ENCODE measurements at regions not wholly inside any gene's neighbourhood (a gene's known extent, or its start where the extent isn't known, plus 50 kb on each side); places are given as distances from the start of the nearest gene placed in this dataset.

- Histone ChIP-seq H3K4me1 (ENCODE audit: control insufficient read depth, insufficient read depth, low read length) (no peaks in the 10 kb centered on the region), H3K9me3 (ENCODE audit: control insufficient read depth, insufficient read depth, low read depth, low read length) (no peaks in the 10 kb centered on the region; the same call in 1 of the 2 replicates), H3K27ac (ENCODE audit: extremely low read depth, low read depth, low read length) (no peak overlapping the region), H3K4me3 (ENCODE audit: low read depth, low read length) (no peak overlapping the region), H3K36me3 (ENCODE audit: control insufficient read depth in 2 of 2, insufficient read depth in 1 of 2, low read length in 2 of 2) (no peaks in the 10 kb centered on the region)
- ChIA-PET CTCF (no interaction called here), POLR2A (no interaction called here)
- TF ChIP-seq SETDB1 (IDR thresholded peaks at IDR 0.05; ENCODE audit: insufficient read length, low read length) (no peak), ZBTB11 (tag by site-specific recombination; conservative IDR thresholded peaks at IDR 0.05; ENCODE audit: low read depth) (no peak), ZNF16 (tag by site-specific recombination; IDR thresholded peaks at IDR 0.05; ENCODE audit: low read depth) (no peak), TCF7L2 (IDR thresholded peaks at IDR 0.05; ENCODE audit: borderline replicate concordance, low read depth, low read length) (no peak), ZNF184 (tag by site-specific recombination; IDR thresholded peaks at IDR 0.05) (no peak), ZNF837 (tag by site-specific recombination; IDR thresholded peaks at IDR 0.05) (no peak), ZSCAN23 (tag by site-specific recombination; IDR thresholded peaks at IDR 0.05) (no peak), ZBTB17 (tag by site-specific recombination; IDR thresholded peaks at IDR 0.05) (no peak), IKZF3 (tag by site-specific recombination; IDR thresholded peaks at IDR 0.05) (no peak), ZSCAN30 (tag by site-specific recombination; IDR thresholded peaks at IDR 0.05) (no peak), ZNF354C (tag by site-specific recombination; IDR thresholded peaks at IDR 0.05; ENCODE audit: borderline replicate concordance, low read depth) (no peak), BCL11B (tag by site-specific recombination; IDR thresholded peaks at IDR 0.05; ENCODE audit: low read depth) (no peak), ZNF155 (tag by site-specific recombination; IDR thresholded peaks at IDR 0.05) (no peak), EGR2 (tag by site-specific recombination; IDR thresholded peaks at IDR 0.05; ENCODE audit: low read depth) (no peak), ZNF280D (tag by site-specific recombination; IDR thresholded peaks at IDR 0.05) (no peak)
Measured at GRCh38 chr15:97545799-97546198, 414.7 kb upstream of the ARRDC4 start.

- no peaks in the 10 kb centered on the region; the same call in 1 of the 2 replicates for H3K9me3 ChIP-seq (ENCODE audit: control insufficient read depth, insufficient read depth, low read depth, low read length)
- H3K4me3 ChIP-seq (ENCODE audit: low read depth, low read length): no peak overlapping the region
- ChIA-PET POLR2A (no interaction called here), CTCF (interaction anchor here (0.7 kb wide), 1 partner anchor 14 kb away, joined by 3 read pairs; no protein-coding TSS in a partner anchor)
- H3K36me3 ChIP-seq (ENCODE audit: control insufficient read depth in 2 of 2, insufficient read depth in 1 of 2, low read length in 2 of 2): no peaks in the 10 kb centered on the region
- no peak overlapping the region for H3K27ac ChIP-seq (ENCODE audit: extremely low read depth, low read depth, low read length)
- no peaks in the 10 kb centered on the region for H3K4me1 ChIP-seq (ENCODE audit: control insufficient read depth, insufficient read depth, low read length)
- TF ChIP-seq ZNF514 (tag by site-specific recombination; IDR thresholded peaks at IDR 0.05) (no peak), ZNF664 (tag by site-specific recombination; IDR thresholded peaks at IDR 0.05) (no peak), EGR2 (tag by site-specific recombination; IDR thresholded peaks at IDR 0.05; ENCODE audit: low read depth) (no peak), ZBTB21 (tag by site-specific recombination; IDR thresholded peaks at IDR 0.05) (no peak), ZNF518A (tag by site-specific recombination; conservative IDR thresholded peaks at IDR 0.05; ENCODE audit: low read depth) (no peak), ZSCAN4 (tag by site-specific recombination; IDR thresholded peaks at IDR 0.05) (no peak), ZNF549 (tag by site-specific recombination; IDR thresholded peaks at IDR 0.05) (no peak), ZNF610 (tag by site-specific recombination; IDR thresholded peaks at IDR 0.05; ENCODE audit: borderline replicate concordance) (no peak)
Measured at GRCh38 chr15:97547381-97547780, 413.1 kb upstream of the ARRDC4 start.

Measured in HEK293 (cell line).